SHP77 (cell line): ENCODE measurements at regions not wholly inside any gene's neighbourhood (a gene's known extent, or its start where the extent isn't known, plus 50 kb on each side); places are given as distances from the start of the nearest gene placed in this dataset.

Experiments used
- DNase-seq, 2 experiments: peaks; one replicate each; lab custom pipeline; 2025; lab: John Stamatoyannopoulos, UW

- no peak for DNase-seq
Measured at GRCh38 chr4:173590697-173591096, 60.7 kb upstream of the HAND2 start.

GRCh38 chr4:173585876-173586572 is 56.0 kb upstream of the HAND2 start:
- no peak for DNase-seq

GRCh38 chr4:173584506-173584905 is 54.5 kb upstream of the HAND2 start:
- no peak for DNase-seq
